ENCODE measurements at regions not wholly inside any gene's neighbourhood (a gene's known extent, or its start where the extent isn't known, plus 50 kb on each side); places are given as distances from the start of the nearest gene placed in this dataset.

DNA sequence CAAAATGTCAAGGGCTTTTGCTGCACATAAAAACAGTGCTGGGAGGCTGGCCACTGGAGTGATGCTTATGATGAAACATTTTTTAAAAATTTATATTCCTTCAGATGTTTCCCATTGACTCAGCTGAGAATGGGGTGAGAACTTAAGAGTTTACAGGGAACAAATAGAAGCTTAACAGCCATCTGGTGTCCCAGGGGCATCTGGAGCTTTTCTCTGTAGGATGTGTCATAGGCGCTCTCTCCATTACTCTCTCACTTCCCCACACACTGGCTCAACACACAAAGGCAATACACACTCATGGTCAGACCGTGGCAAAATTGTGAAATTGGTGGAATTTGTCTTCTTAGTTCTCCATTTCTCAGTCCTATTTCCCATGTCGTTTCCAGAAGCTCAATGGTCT, 783.1 kb upstream of the LRRTM1 start:
- ATAC-seq: no peak
- Mint-ChIP-seq H3K36me3 (no peaks in the 10 kb centered on the region), H3K9me3 (peaks cover 12 to 18% of the 10 kb centered on the region in 2 donors), H3K27ac (no peak overlapping the region)
- DNase-seq (ENCODE audit: low spot score in 2 of 2): no peak

DNA sequence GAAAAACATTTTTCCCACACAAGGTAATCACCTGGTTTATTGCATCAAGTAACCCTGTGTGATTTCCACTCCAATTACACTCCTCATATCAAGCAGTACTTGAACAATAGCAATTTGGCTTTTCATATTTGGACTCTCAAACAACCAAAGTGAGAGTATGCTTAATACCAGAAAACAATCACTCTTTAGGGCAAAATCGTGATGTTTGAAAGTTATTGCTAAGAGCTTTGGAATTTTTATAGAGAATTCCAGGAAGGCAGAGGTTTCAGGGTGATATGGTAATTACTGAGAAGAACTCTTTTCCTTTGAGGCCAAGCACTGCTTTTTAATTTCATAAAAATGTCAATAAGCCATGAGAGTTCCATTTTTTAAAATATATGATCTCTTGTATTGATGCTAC, 779.5 kb upstream of the LRRTM1 start:
- Mint-ChIP-seq H3K27ac (no peak overlapping the region), H3K36me3 (peaks cover 0 to 4% of the 10 kb centered on the region in 2 donors), H3K9me3 (peaks cover 23 to 24% of the 10 kb centered on the region in 2 donors)
- ATAC-seq: no peak
- DNase-seq (ENCODE audit: low spot score in 2 of 2): no peak

DNA sequence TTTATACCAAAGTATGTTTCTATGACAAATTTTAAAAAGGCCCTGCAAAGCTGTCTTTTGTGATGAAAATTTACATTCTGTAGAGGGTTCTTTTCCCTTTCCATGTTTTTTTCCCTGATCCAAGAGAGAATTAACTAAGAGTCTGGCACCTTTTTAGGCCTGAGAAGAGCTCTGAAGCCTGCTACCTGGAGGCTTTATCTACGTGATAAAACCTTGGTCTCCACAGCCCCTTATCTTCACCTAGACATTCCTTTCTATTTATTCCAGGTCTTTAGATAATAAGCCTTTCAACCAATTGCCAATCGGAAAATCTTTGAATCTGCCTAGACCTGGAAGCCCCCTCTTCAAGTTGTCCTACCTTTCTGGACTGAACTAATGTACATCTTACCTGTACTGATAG, 774.1 kb upstream of the LRRTM1 start:
- ATAC-seq: no peak
- DNase-seq (ENCODE audit: low spot score in 2 of 2): no peak
- Mint-ChIP-seq H3K9me3 (peaks cover 17 to 23% of the 10 kb centered on the region in 2 donors), H3K36me3 (peaks cover 0 to 4% of the 10 kb centered on the region in 2 donors), H3K27ac (no peak overlapping the region)

DNA sequence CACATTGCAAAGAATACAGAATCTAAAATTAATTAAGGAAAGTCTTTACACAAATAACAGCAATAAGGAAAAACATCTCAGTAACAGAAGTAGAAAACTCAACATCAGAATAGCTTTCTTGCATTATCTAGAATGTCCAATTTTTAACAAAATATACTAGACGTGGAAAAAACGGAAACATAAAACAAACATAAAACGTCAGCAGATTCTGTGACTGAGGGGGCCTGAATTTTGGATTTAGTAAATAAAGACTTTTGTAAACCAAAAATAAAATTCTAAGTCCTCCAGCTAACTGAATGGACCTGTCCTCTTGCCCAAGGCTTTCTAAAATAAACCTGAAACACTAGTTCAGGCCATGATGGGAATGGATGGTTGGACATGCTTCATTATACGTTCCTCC, 773.5 kb upstream of the LRRTM1 start:
- Mint-ChIP-seq H3K27ac (no peak overlapping the region), H3K9me3 (peaks cover 17 to 23% of the 10 kb centered on the region in 2 donors), H3K36me3 (peaks cover 0 to 4% of the 10 kb centered on the region in 2 donors)
- ATAC-seq (no peak), DNase-seq (ENCODE audit: low spot score in 2 of 2) (no peak)

GRCh38 chr2:81077396-81077795, 772.8 kb upstream of the LRRTM1 start:
- DNase-seq (ENCODE audit: low spot score in 2 of 2) (no peak), ATAC-seq (no peak)
- H3K36me3 Mint-ChIP-seq: peaks cover 0 to 4% of the 10 kb centered on the region in 2 donors
- H3K27ac Mint-ChIP-seq: no peak overlapping the region
- H3K9me3 Mint-ChIP-seq: peaks cover 19 to 23% of the 10 kb centered on the region in 2 donors

GRCh38 chr2:81073412-81073811, 768.9 kb upstream of the LRRTM1 start:
- no peak overlapping the region for H3K27ac Mint-ChIP-seq
- H3K9me3 Mint-ChIP-seq: peaks cover 10 to 14% of the 10 kb centered on the region in 2 donors
- no peaks in the 10 kb centered on the region for H3K36me3 Mint-ChIP-seq
- ATAC-seq (no peak), DNase-seq (ENCODE audit: low spot score in 2 of 2) (no peak)

- DNase-seq (ENCODE audit: low spot score in 2 of 2): no peak
- peaks cover 19 to 25% of the 10 kb centered on the region in 2 donors for H3K9me3 Mint-ChIP-seq
Observed at GRCh38 chr2:81068144-81068543, 763.6 kb upstream of the LRRTM1 start.

DNA sequence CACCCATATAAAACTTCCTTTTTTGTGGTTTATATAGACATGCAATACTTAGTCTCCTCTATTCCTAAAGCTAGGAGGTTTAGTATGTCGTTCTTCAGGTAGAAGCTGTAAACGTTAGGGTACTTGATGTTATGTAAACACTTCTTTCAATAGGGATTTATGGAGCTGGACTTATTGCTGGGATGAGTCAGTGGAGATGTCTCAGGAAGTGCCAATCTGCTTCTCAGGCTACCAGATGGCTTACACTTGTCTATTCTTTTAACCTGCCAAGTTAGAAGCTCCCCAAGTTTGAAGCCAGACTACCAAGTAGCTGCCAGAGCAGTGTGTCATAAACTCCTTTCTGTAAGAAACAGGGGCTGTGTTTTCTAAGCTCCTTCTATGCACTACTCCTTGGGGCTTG, 756.5 kb upstream of the LRRTM1 start:
- DNase-seq (ENCODE audit: low spot score in 2 of 2) (no peak), ATAC-seq (no peak)
- Mint-ChIP-seq H3K36me3 (peaks cover 0 to 4% of the 10 kb centered on the region in 2 donors), H3K27ac (no peak overlapping the region), H3K9me3 (peaks cover 24 to 26% of the 10 kb centered on the region in 2 donors)

More at GRCh38 chr2:81068144-81068543, 763.6 kb upstream of the LRRTM1 start:
- ATAC-seq: no peak
- Mint-ChIP-seq H3K36me3 (peaks cover 0 to 4% of the 10 kb centered on the region in 2 donors), H3K27ac (no peak overlapping the region)

GRCh38 chr2:81050580-81051095, 746.1 kb upstream of the LRRTM1 start:
- DNase-seq (ENCODE audit: low spot score in 2 of 2) (no peak), ATAC-seq (no peak)
- H3K36me3 Mint-ChIP-seq: no peaks in the 10 kb centered on the region
- no peak overlapping the region for H3K27ac Mint-ChIP-seq
- peaks cover 28 to 30% of the 10 kb centered on the region in 2 donors for H3K9me3 Mint-ChIP-seq

DNA sequence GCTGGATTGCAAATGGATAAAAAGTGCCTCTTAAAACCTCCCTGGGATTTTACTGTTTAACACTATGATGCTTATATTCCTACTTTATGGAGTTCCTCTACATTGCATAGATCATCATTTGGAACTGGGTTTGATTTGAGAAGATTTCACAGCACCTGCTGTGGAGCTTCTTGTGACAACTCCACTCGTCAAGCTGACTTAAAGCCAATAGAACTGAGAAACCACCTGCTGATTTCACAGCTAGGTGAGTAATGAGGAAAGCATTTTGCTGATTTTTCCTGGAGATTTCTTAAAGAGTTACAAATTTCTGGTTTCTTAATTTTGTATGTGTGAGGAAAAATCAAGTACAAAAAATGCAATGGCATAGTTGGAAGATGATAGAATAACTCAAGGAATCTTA, 739.1 kb upstream of the LRRTM1 start:
- Mint-ChIP-seq H3K9me3 (peaks cover 21 to 24% of the 10 kb centered on the region in 2 donors), H3K27ac (no peak overlapping the region), H3K36me3 (no peaks in the 10 kb centered on the region)
- ATAC-seq (no peak), DNase-seq (ENCODE audit: low spot score in 2 of 2) (no peak)

DNA sequence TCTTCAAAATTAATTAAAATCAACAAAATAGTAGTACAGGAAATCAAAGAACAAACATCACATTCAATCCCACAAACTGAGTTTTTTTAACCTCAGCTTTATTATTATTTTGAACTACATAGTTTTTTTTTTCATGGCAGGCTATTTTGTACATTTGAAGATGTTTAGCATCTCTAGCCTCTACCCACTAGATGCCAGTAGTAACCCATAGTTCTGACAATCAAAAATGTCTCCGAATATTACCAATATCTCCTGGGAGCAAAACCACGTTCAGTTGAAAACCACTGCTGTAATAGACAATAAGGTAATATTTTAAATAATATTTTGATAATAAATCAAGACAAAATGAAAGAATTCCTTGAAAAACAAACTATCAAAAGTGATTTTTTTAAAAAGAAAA, 702.6 kb upstream of the LRRTM1 start:
- DNase-seq (ENCODE audit: low spot score in 2 of 2) (no peak), ATAC-seq (no peak)
- Mint-ChIP-seq H3K27ac (no peak overlapping the region), H3K36me3 (peaks cover 0 to 15% of the 10 kb centered on the region in 2 donors), H3K9me3 (peaks cover 11 to 14% of the 10 kb centered on the region in 2 donors)

GRCh38 chr2:81002906-81003305, 698.4 kb upstream of the LRRTM1 start:
- H3K36me3 Mint-ChIP-seq: peaks cover 0 to 15% of the 10 kb centered on the region in 2 donors
- no peak for ATAC-seq
- no peak for DNase-seq (ENCODE audit: low spot score in 2 of 2)
- no peak overlapping the region for H3K27ac Mint-ChIP-seq
- H3K9me3 Mint-ChIP-seq: peaks cover 22 to 27% of the 10 kb centered on the region in 2 donors

GRCh38 chr2:80987466-80987865, 682.9 kb upstream of the LRRTM1 start:
- no peak for DNase-seq (ENCODE audit: low spot score in 2 of 2)
- no peaks in the 10 kb centered on the region for H3K36me3 Mint-ChIP-seq

GRCh38 chr2:80969900-80970299, 665.3 kb upstream of the LRRTM1 start:
- Mint-ChIP-seq H3K9me3 (peaks cover 42 to 44% of the 10 kb centered on the region in 2 donors), H3K36me3 (peaks cover 0 to 30% of the 10 kb centered on the region in 2 donors), H3K27ac (no peak overlapping the region)
- DNase-seq (ENCODE audit: low spot score in 2 of 2) (no peak), ATAC-seq (no peak)

More at GRCh38 chr2:80987466-80987865, 682.9 kb upstream of the LRRTM1 start:
- H3K9me3 Mint-ChIP-seq: peaks cover 18 to 28% of the 10 kb centered on the region in 2 donors
- no peak for ATAC-seq
- no peak overlapping the region for H3K27ac Mint-ChIP-seq

GRCh38 chr2:80968450-80968849, 663.9 kb upstream of the LRRTM1 start:
- Mint-ChIP-seq H3K36me3 (peaks cover 0 to 37% of the 10 kb centered on the region in 2 donors), H3K27ac (no peak overlapping the region), H3K9me3 (peaks cover 44 to 47% of the 10 kb centered on the region in 2 donors)
- DNase-seq (ENCODE audit: low spot score in 2 of 2) (no peak), ATAC-seq (no peak)

GRCh38 chr2:80947601-80948130, 643.1 kb upstream of the LRRTM1 start:
- Mint-ChIP-seq H3K27ac (no peak overlapping the region), H3K9me3 (peaks cover 11 to 15% of the 10 kb centered on the region in 2 donors), H3K36me3 (no peaks in the 10 kb centered on the region)
- DNase-seq (ENCODE audit: low spot score in 2 of 2) (no peak), ATAC-seq (no peak)

DNA sequence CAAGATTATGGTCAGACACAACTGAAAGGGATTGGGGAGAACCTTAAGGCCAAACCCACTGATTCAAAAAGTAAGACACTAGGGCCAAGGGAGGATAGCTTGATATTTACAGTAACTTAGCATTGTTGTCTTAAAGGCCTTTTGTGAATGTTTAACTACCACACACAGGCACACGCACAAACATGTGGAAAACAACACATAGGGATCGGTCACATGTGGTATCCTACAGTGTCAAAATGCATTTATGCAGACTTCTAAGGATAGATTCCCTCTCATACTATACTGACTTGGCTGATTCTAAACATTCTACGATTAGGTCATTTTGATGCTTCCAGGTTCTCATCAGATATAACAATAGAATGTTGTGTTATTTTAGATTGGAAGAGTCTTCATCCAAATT, 638.9 kb upstream of the LRRTM1 start:
- no peak overlapping the region for H3K27ac Mint-ChIP-seq
- peaks cover 0 to 2% of the 10 kb centered on the region in 2 donors for H3K36me3 Mint-ChIP-seq
- ATAC-seq (no peak), DNase-seq (ENCODE audit: low spot score in 2 of 2) (no peak)
- H3K9me3 Mint-ChIP-seq: peaks cover 4 to 9% of the 10 kb centered on the region in 2 donors

DNA sequence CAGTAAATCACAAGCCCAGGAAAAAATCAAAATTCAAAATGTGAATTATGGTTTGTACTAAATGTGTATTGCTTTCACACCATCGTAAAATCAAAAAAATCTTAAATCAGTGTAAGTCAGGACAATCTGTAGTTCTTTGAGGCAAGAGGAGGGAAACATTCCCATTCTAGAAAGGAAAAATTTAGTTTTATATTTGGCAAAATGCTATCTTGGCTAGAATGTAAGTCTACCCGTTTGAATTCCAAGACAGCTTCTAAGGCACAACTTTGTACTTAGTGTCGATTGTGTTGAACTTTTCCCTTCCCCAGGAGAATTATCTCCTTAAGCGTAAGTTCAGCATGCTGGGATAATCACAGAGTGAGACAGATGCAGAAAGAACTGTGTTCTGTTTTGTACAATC, 638.2 kb upstream of the LRRTM1 start:
- peaks cover 0 to 9% of the 10 kb centered on the region in 2 donors for H3K36me3 Mint-ChIP-seq
- DNase-seq (ENCODE audit: low spot score in 2 of 2): no peak
- ATAC-seq: no peak
- no peak overlapping the region for H3K27ac Mint-ChIP-seq
- peaks cover 11 to 13% of the 10 kb centered on the region in 2 donors for H3K9me3 Mint-ChIP-seq

Measured in activated naive CD4-positive, alpha-beta T cell treated with anti-CD3 and anti-CD28 coated beads, Interleukin-2, amount 50 U/mL, for 72 hours (primary cell).